ENCODE measurements at regions not wholly inside any gene's neighbourhood (a gene's known extent, or its start where the extent isn't known, plus 50 kb on each side); places are given as distances from the start of the nearest gene placed in this dataset.

GRCh38 chr15:69530991-69531664 is 78.5 kb downstream of the RPLP1 start:
- DNase-seq = no peak

DNA sequence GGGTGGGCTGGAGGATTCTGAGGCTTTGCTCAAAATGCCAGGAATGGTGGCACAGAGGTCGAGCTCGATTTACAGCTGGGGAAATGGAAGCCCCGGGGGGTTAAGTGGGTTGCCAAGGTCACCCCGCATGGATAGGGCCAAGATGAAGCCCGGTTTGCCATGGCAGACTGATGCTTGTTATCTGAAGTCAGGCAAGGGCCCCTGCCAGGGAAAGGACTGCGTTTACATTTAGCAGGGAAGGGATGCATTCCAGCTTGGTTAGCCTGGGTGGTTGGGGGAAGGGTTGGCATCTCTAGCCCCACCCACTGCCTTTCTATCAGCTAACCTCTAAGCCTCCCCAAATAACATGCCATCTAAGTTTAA is 79.0 kb downstream of the RPLP1 start:
- peak; percentile 40 for DNase-seq

- no peak for DNase-seq
Observed at GRCh38 chr15:69532066-69532465, 79.4 kb downstream of the RPLP1 start.

DNA sequence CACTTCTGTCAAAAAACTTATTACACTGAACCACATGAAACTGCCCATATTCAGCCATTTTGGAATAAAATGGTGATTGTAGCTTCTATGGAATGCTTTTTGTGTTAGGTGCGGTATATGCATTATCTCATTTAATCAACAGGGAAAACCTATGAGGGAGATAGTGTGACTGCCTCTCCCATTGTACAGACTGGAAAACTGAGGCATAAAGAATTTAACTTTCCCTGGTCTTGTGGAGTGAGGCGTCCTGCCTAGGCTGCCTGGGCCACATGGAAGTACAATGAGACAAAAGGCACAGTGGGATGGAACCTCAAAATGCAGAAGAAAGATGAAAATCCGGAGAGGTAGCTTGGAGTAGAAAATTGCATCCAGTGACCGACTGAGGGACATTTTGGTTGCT is 80.2 kb downstream of the RPLP1 start:
- no peak for DNase-seq

GRCh38 chr15:69533522-69533921 is 80.9 kb downstream of the RPLP1 start:
- no peak for DNase-seq

- DNase-seq = no peak
Observed at GRCh38 chr15:69535101-69535638, 82.6 kb downstream of the RPLP1 start.

GRCh38 chr15:69535998-69536397 is 83.4 kb downstream of the RPLP1 start:
- DNase-seq = no peak

- DNase-seq = peak; percentile 82
Observed at GRCh38 chr15:69536726-69537512, 84.3 kb downstream of the RPLP1 start.

GRCh38 chr15:69537901-69538300 is 85.3 kb downstream of the RPLP1 start:
- DNase-seq = peak; percentile 78

DNA sequence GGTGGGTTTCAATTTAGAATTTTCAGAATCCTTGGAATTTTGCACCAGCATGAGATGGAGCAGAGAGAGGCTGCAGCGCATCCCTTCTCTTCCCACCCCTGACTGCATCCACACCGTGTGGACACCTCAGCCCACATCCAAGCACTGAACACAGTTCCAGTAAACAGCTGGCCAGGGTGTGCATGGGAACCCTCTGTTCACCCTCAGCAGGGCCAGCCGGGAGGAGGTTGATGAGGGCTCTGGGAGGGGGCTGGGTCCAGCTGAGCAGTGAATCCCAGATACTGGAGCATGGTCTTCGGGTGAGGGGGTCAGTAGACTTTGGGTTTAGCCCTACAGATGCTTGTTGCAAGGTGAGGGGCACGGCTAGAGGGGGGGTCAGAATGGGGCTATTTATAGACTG is 85.8 kb downstream of the RPLP1 start:
- peak; percentile 42 for DNase-seq

- no peak for DNase-seq
Observed at GRCh38 chr15:69539345-69539744, 86.7 kb downstream of the RPLP1 start.

- DNase-seq = peak; percentile 88
Observed at GRCh38 chr15:69540622-69541021, 88.0 kb downstream of the RPLP1 start.

DNA sequence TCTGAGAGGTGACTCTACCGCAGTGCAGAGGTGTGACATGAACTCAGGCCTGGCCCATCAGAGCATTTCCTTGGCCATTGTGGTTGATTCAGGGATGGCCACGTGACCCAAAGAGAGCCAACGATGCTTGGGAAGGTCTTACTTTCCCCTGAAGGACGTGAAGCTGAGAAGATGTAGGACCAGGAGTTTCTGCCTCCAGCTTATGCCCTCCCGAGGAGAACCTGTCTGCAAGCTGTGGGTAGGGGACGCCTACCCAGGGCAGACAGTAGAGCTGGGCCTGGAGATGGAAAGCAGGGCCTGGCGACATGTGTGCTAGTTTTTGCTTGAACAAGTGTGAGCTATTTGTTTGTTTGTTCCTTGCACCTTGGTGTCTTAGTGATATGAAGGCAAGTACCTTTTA is 89.4 kb downstream of the RPLP1 start:
- DNase-seq = no peak

GRCh38 chr15:69543681-69544364 is 91.2 kb downstream of the RPLP1 start:
- DNase-seq = peak; percentile 5

- no peak for DNase-seq
Observed at GRCh38 chr15:69544365-69545113, 91.9 kb downstream of the RPLP1 start.

GRCh38 chr15:69546182-69546581 is 93.6 kb downstream of the RPLP1 start:
- no peak for DNase-seq

- DNase-seq = no peak
Observed at GRCh38 chr15:69548395-69549180, 96.0 kb downstream of the RPLP1 start.

DNA sequence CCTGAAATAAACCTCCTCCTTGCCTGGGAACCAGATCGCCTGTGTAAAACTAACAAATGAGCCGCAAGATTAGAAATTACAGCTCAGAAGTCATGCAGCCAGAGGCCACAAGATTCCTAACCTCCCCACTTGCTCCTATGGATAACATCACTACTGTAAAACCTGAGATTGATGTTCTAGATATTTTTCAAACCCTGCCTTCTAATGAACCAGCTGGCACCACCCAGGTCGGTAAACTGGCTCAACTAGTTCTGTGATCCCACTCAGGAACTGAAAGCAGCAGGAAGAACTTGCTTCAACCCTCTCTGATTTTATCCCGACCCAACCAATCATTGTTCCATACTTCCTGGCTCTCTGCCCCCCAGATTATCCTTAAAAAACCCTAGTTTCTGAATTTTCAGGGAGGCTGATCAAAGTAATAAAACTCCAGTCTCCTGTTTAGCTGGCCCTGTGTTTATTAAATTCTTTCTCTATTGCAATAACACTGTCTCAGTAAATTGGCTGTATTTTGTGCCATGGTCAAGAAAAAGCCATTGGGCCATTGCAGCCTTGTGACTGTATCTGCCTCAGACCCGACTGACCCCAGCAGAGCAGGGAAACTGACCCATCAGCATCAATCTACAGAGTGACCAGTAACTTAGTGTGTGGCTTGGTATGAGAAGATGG is 98.9 kb downstream of the RPLP1 start:
- DNase-seq = no peak

DNA sequence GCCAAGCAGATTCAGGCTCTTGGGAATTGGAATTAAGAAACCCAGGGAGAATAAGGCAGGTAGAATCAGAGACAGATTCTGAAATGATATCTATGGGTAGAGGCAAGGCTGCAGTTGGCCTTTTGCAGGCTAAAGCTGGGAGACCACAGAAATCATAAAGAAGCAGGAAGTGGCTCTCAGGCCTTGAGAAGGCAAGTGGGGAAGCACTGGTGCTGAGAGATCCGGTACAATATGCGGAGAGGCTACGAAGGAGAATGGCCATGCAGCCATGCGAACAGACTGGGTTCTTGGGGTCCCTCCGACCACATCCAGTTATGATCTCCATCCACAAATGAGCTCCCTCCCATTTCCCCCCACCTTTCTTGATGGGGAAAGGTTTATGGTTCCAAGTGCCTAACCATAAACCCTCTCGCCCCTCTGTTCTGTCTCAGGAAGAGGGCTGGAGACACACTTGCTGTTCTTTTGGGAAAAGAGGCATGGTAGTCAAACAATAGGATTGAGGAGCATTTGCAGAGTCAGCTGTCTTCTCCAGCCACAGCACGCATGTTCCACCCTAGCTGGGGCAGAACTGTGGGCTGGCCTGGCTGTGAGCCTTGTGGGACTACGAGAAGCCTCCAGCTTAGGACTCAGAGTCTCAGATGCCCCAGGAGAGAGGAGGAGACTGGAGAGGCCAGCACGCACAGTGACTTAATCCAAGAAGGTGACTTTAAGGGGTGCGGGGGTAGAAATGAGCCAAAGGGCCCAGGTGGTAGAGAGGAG is 99.6 kb downstream of the RPLP1 start:
- DNase-seq = no peak

GRCh38 chr15:69553686-69554085 is 101.1 kb downstream of the RPLP1 start:
- DNase-seq = peak; percentile 25
